Thymus (tissue), 11 donors: ENCODE measurements at regions not wholly inside any gene's neighbourhood (a gene's known extent, or its start where the extent isn't known, plus 50 kb on each side); places are given as distances from the start of the nearest gene placed in this dataset.

Experiments used
- DNase-seq, 9 donors: peaks; one replicate each; pipeline ENCODE4 v3.0.0-alpha.2; 2013; ENCODE audit warnings: low spot score in 9 of 9, low read depth in 6 of 9, missing footprints in 1 of 9
- H3K27ac ChIP-seq, 2 donors: one replicate each; pipeline ENCODE4 v1.5.1; 2013; ENCODE audit warnings: control low read depth in 1 of 2, low read depth in 1 of 2, low read length in 1 of 2, mild to moderate bottlenecking in 1 of 2, moderate library complexity in 1 of 2
- H3K27me3 ChIP-seq, 2 donors: one replicate each; pipeline ENCODE4 v1.5.1; 2013; ENCODE audit warnings: low read length in 1 of 2; ENCODE audit not compliant: control insufficient read depth in 2 of 2, insufficient read depth in 1 of 2
- H3K36me3 ChIP-seq, 2 donors: one replicate each; pipeline ENCODE4 v1.5.1; 2013; ENCODE audit warnings: low read length in 1 of 2, mild to moderate bottlenecking in 1 of 2, moderate library complexity in 1 of 2; ENCODE audit not compliant: control insufficient read depth in 2 of 2, insufficient read depth in 2 of 2
- H3K4me1 ChIP-seq, 2 donors: one replicate each; pipeline ENCODE4 v1.5.1; 2013; ENCODE audit warnings: low read length in 2 of 2; ENCODE audit not compliant: control insufficient read depth in 2 of 2, insufficient read depth in 2 of 2
- H3K4me3 ChIP-seq, 2 donors: one replicate each; pipeline ENCODE4 v1.5.1; 2013; ENCODE audit warnings: low read length in 2 of 2, control low read depth in 1 of 2, mild to moderate bottlenecking in 1 of 2
- H3K9me3 ChIP-seq, 2 donors: one replicate each; pipeline ENCODE4 v1.5.1; 2013; ENCODE audit warnings: low read length in 1 of 2, mild to moderate bottlenecking in 1 of 2; ENCODE audit not compliant: control insufficient read depth in 2 of 2, insufficient read depth in 1 of 2
- WGBS: extraction: QIAGEN DNeasy Blood & Tissue Kit; methylation state at CpG from one replicate; pipeline ENCODE4 v1.1.7; 2013; 5-methylcytosine and 5-hydroxymethylcytosine counted together
- donor health status: healthy.

- Histone ChIP-seq H3K9me3 (no peaks in the 10 kb centered on the region), H3K4me3 (no peak overlapping the region), H3K4me1 (no peaks in the 10 kb centered on the region), H3K27ac (no peak overlapping the region), H3K36me3 (no peaks in the 10 kb centered on the region), H3K27me3 (no peaks in the 10 kb centered on the region)
- 87% methylated on average over 4 of the region's 4 CpGs for WGBS
- DNase-seq: no peak
These were observed 58.6 kb upstream of the KLHL29 start for GRCh38 chr2:23326330-23326729.

GRCh38 chr2:23327416-23327815, 57.6 kb upstream of the KLHL29 start:
- Histone ChIP-seq H3K4me1 (no peaks in the 10 kb centered on the region), H3K4me3 (no peak overlapping the region), H3K27me3 (peaks cover 0 to 2% of the 10 kb centered on the region in 2 donors), H3K9me3 (no peaks in the 10 kb centered on the region), H3K36me3 (no peaks in the 10 kb centered on the region), H3K27ac (no peak overlapping the region)
- 97% methylated on average over 5 of the region's 5 CpGs for WGBS
- DNase-seq: no peak

DNA sequence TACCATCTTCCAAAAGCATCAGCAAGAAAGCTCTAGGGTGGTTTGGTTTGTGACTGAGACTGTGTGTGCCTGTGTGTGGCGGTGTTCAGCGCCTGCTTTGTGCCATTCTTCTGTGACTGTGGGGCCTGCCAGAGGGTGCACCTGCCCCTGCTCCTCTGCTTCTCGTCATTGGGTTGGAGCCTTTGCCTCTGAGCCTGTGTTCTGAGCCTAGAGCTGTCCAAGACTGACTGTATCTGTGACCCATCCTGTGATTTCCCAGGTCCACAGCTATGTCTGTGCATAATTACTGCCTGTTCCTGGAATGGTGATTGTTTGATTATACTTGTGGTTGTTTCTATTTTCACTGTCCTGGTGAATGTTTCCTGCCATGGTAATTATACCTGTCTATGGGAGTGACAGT, 57.1 kb upstream of the KLHL29 start:
- Histone ChIP-seq H3K27me3 (peaks cover 0 to 6% of the 10 kb centered on the region in 2 donors), H3K27ac (no peak overlapping the region), H3K4me1 (no peaks in the 10 kb centered on the region), H3K9me3 (no peaks in the 10 kb centered on the region), H3K4me3 (no peak overlapping the region), H3K36me3 (no peaks in the 10 kb centered on the region)
- DNase-seq: peak in 1 of 9 donors; percentile 23
- 78% methylated on average over 3 of the region's 3 CpGs for WGBS

GRCh38 chr2:23330214-23330613, 54.8 kb upstream of the KLHL29 start:
- Histone ChIP-seq H3K4me1 (no peaks in the 10 kb centered on the region), H3K36me3 (no peaks in the 10 kb centered on the region), H3K9me3 (no peaks in the 10 kb centered on the region), H3K27ac (no peak overlapping the region), H3K4me3 (no peak overlapping the region), H3K27me3 (peaks cover 0 to 8% of the 10 kb centered on the region in 2 donors)
- DNase-seq: no peak
- 57% methylated on average over 5 of the region's 5 CpGs for WGBS
